Common myeloid progenitor, CD34-positive (primary cell): ENCODE measurements at regions not wholly inside any gene's neighbourhood (a gene's known extent, or its start where the extent isn't known, plus 50 kb on each side); places are given as distances from the start of the nearest gene placed in this dataset.

Experiments
- CTCF ChIA-PET: fragments of 350-600 bp; sonication (Branson Sonifier 250); formaldehyde crosslinking; loops from one replicate; lab custom pipeline; 2021; ENCODE audit warnings: antibody characterized with exemption; lab: Charles Lee
- POLR2A ChIA-PET: fragments of 350-600 bp; sonication (Branson Sonifier 250); formaldehyde crosslinking; loops from one replicate; lab custom pipeline; 2021; ENCODE audit warnings: antibody characterized with exemption; lab: Charles Lee
- DNase-seq, 3 donors: peaks; one replicate each; pipeline versions ENCODE4 v3.0.0 to v3.0.0-alpha.2; 2013
- H3K27ac ChIP-seq, 2 experiments: 1 replicate in 1 of 2; 2 replicates in 1 of 2; pipeline ENCODE4 v1.7.0; 2013; ENCODE audit warnings: inconsistent platforms in 2 of 2, low read length in 2 of 2, mild to moderate bottlenecking in 2 of 2, low read depth in 1 of 2, moderate library complexity in 1 of 2; ENCODE audit not compliant: severe bottlenecking in 2 of 2, insufficient read depth in 1 of 2, poor library complexity in 1 of 2
- H3K27me3 ChIP-seq, 5 experiments: replicated peaks in 2 of 5; 1 replicate in 3 of 5; 2 replicates in 2 of 5; pipeline versions ENCODE4 v1.6.1 to v1.7.0; 2013; ENCODE audit warnings: low read length in 4 of 5, mild to moderate bottlenecking in 2 of 5, moderate library complexity in 2 of 5, inconsistent platforms in 1 of 5; ENCODE audit not compliant: insufficient read depth in 5 of 5, control insufficient read depth in 4 of 5
- H3K36me3 ChIP-seq, 4 experiments: 1 replicate in 2 of 4; 2 replicates in 2 of 4; pipeline versions ENCODE4 v1.6.1 to v1.7.0; 2013; ENCODE audit warnings: low read length in 3 of 4, control low read depth in 1 of 4, mild to moderate bottlenecking in 1 of 4; ENCODE audit not compliant: control insufficient read depth in 4 of 4, insufficient read depth in 4 of 4
- H3K4me1 ChIP-seq, 4 experiments: 1 replicate in 3 of 4; 2 replicates in 1 of 4; pipeline versions ENCODE4 v1.6.1 to v1.7.1; 2013; ENCODE audit warnings: low read length in 3 of 4, mild to moderate bottlenecking in 3 of 4, control low read depth in 1 of 4, inconsistent platforms in 1 of 4, moderate library complexity in 1 of 4; ENCODE audit not compliant: control insufficient read depth in 4 of 4, insufficient read depth in 4 of 4; ENCODE audit errors: control extremely low read depth in 1 of 4
- H3K4me3 ChIP-seq, 7 experiments: 1 replicate in 4 of 7; 2 replicates in 3 of 7; pipeline versions ENCODE4 v1.5.1 to v1.7.0; 2013; ENCODE audit warnings: mild to moderate bottlenecking in 7 of 7, low read length in 6 of 7, moderate library complexity in 6 of 7, inconsistent platforms in 2 of 7, low read depth in 2 of 7, control low read depth in 1 of 7; ENCODE audit not compliant: insufficient read depth in 4 of 7, control insufficient read depth in 1 of 7; ENCODE audit errors: extremely low read depth in 1 of 7
- H3K9me3 ChIP-seq, 5 experiments: 1 replicate in 4 of 5; 2 replicates in 1 of 5; pipeline versions ENCODE4 v1.6.1 to v1.7.1; 2013; ENCODE audit warnings: low read length in 4 of 5, mild to moderate bottlenecking in 2 of 5, inconsistent platforms in 1 of 5, low read depth in 1 of 5, moderate library complexity in 1 of 5; ENCODE audit not compliant: control insufficient read depth in 4 of 5, insufficient read depth in 2 of 5; ENCODE audit errors: control extremely low read depth in 1 of 5
- WGBS: methylation state at CpG from one replicate; pipeline ENCODE4 v1.1.5; 2013; ENCODE audit not compliant: insufficient coverage; 5-methylcytosine and 5-hydroxymethylcytosine counted together

GRCh38 chr7:142542105-142542504 lies 207.2 kb upstream of the PRSS1 start:
- Histone ChIP-seq H3K4me3 (no peak overlapping the region), H3K27ac (no peak overlapping the region), H3K36me3 (no peaks in the 10 kb centered on the region), H3K27me3 (no peaks in the 10 kb centered on the region), H3K4me1 (peaks cover 0 to 8% (median 6%) of the 10 kb centered on the region in 4 experiments), H3K9me3 (no peaks in the 10 kb centered on the region)
- ChIA-PET CTCF (interaction anchor here (0.6 to 10.5 kb wide), 9 partner anchors 8 to 266 kb away, joined by 3 to 143 read pairs (median 4); no protein-coding TSS in a partner anchor), POLR2A (no interaction called here)
- WGBS = no CpG with 5 or more reads among the region's 1 CpG
- peak in 2 of 3 donors; percentile 57 to 66 for DNase-seq

- Histone ChIP-seq H3K27me3 (no peaks in the 10 kb centered on the region), H3K4me1 (peaks cover 0 to 15% (median 12%) of the 10 kb centered on the region in 4 experiments), H3K27ac (no peak overlapping the region), H3K36me3 (no peaks in the 10 kb centered on the region), H3K9me3 (no peaks in the 10 kb centered on the region), H3K4me3 (no peak overlapping the region)
- no peak for DNase-seq
- no CpG with 5 or more reads among the region's 2 CpGs for WGBS
- ChIA-PET CTCF (interaction anchor here (1.1 to 10.5 kb wide), 7 partner anchors 9 to 238 kb away, joined by 3 to 143 read pairs (median 5); no protein-coding TSS in a partner anchor), POLR2A (no interaction called here)
Measured at GRCh38 chr7:142540371-142540770, 208.9 kb upstream of the PRSS1 start.

GRCh38 chr7:142539901-142540300 lies 209.4 kb upstream of the PRSS1 start:
- H3K27me3 ChIP-seq = no peaks in the 10 kb centered on the region
- ChIA-PET POLR2A (no interaction called here), CTCF (interaction anchor here (1.1 to 10.5 kb wide), 5 partner anchors 9 to 237 kb away, joined by 3 to 143 read pairs (median 15); no protein-coding TSS in a partner anchor)
- 100% methylated on average over 1 of the region's 1 CpG for WGBS
- no peaks in the 10 kb centered on the region for H3K36me3 ChIP-seq
- no peak overlapping the region for H3K27ac ChIP-seq
- no peaks in the 10 kb centered on the region for H3K9me3 ChIP-seq
- no peak for DNase-seq
- H3K4me3 ChIP-seq = no peak overlapping the region
- H3K4me1 ChIP-seq = peaks cover 0 to 19% (median 16%) of the 10 kb centered on the region in 4 experiments

GRCh38 chr7:142537760-142538159 lies 211.5 kb upstream of the PRSS1 start:
- WGBS = 100% methylated on average over 1 of the region's 1 CpG
- DNase-seq = no peak
- POLR2A ChIA-PET = interaction anchor here (0.6 kb wide), 1 partner anchor 8 kb away, joined by 3 read pairs; no protein-coding TSS in a partner anchor
- CTCF ChIA-PET = interaction anchor here (1.0 to 10.5 kb wide), 16 partner anchors 10 to 284 kb away, joined by 3 to 143 read pairs (median 4); no protein-coding TSS in a partner anchor
- Histone ChIP-seq H3K27me3 (no peaks in the 10 kb centered on the region), H3K36me3 (no peaks in the 10 kb centered on the region), H3K27ac (no peak overlapping the region), H3K4me3 (no peak overlapping the region), H3K9me3 (no peaks in the 10 kb centered on the region), H3K4me1 (peaks cover 0 to 14% (median 13%) of the 10 kb centered on the region in 4 experiments)

- peak; percentile 88 to 94 (median 92) for DNase-seq
- H3K27ac ChIP-seq = peak overlapping the region in 1 of 2 experiments; percentile 2
- POLR2A ChIA-PET = interaction anchor here (0.7 kb wide), 1 partner anchor 25 kb away, joined by 4 read pairs; no protein-coding TSS in a partner anchor
Measured at GRCh38 chr7:142535123-142535779, 214.0 kb upstream of the PRSS1 start.

GRCh38 chr7:142534726-142535122 lies 214.5 kb upstream of the PRSS1 start:
- DNase-seq = no peak
- POLR2A ChIA-PET = no interaction called here
- Histone ChIP-seq H3K27me3 (no peaks in the 10 kb centered on the region), H3K4me3 (no peak overlapping the region), H3K9me3 (no peaks in the 10 kb centered on the region), H3K27ac (no peak overlapping the region), H3K4me1 (peaks cover 0 to 16% (median 15%) of the 10 kb centered on the region in 4 experiments), H3K36me3 (no peaks in the 10 kb centered on the region)
- CTCF ChIA-PET = interaction anchor here (0.7 to 10.5 kb wide), 51 partner anchors 8 to 468 kb away, joined by 3 to 143 read pairs (median 5); no protein-coding TSS in a partner anchor

More at GRCh38 chr7:142535123-142535779, 214.0 kb upstream of the PRSS1 start:
- Histone ChIP-seq H3K36me3 (no peaks in the 10 kb centered on the region), H3K9me3 (no peaks in the 10 kb centered on the region), H3K27me3 (no peaks in the 10 kb centered on the region), H3K4me3 (peak overlapping the region in 3 of 7 experiments; percentile 14 to 41 (median 38)), H3K4me1 (peaks cover 0 to 12% (median 12%) of the 10 kb centered on the region in 4 experiments)
- CTCF ChIA-PET = interaction anchor here (0.7 to 10.5 kb wide), 56 partner anchors 10 to 467 kb away, joined by 3 to 143 read pairs (median 5); no protein-coding TSS in a partner anchor
- 8% methylated on average over 7 of the region's 7 CpGs for WGBS

- DNase-seq = no peak
- Histone ChIP-seq H3K4me1 (peaks cover 0 to 24% (median 22%) of the 10 kb centered on the region in 4 experiments), H3K9me3 (no peaks in the 10 kb centered on the region), H3K4me3 (no peak overlapping the region), H3K27ac (no peak overlapping the region), H3K27me3 (no peaks in the 10 kb centered on the region), H3K36me3 (no peaks in the 10 kb centered on the region)
- WGBS = no CpG with 5 or more reads among the region's 2 CpGs
- CTCF ChIA-PET = interaction anchor here (1.0 to 7.0 kb wide), 16 partner anchors 9 to 469 kb away, joined by 3 to 88 read pairs (median 8); no protein-coding TSS in a partner anchor
- POLR2A ChIA-PET = no interaction called here
Measured at GRCh38 chr7:142533920-142534319, 215.4 kb upstream of the PRSS1 start.
